Calu3 (cell line): ENCODE measurements at regions not wholly inside any gene's neighbourhood (a gene's known extent, or its start where the extent isn't known, plus 50 kb on each side); places are given as distances from the start of the nearest gene placed in this dataset.

Experiments
- BruUV-seq: library from RNA; stranded (reverse); fragments of 400-500 nt; replicated peaks from 2 replicates; lab custom pipeline; 2021; lab: Mats Ljungman, UMichigan
- CTCF ChIA-PET: fragments of 300-600 bp; sonication (Branson Sonifier 250); formaldehyde crosslinking; loops from one replicate; lab custom pipeline; 2022; ENCODE audit warnings: antibody characterized with exemption; lab: Charles Lee
- DNase-seq: peaks from one replicate; pipeline ENCODE4 v3.0.0; 2022
- H3K27ac Mint-ChIP-seq: one replicate; pipeline ENCODE4 v1.8.0; 2022; ENCODE audit warnings: mixed read lengths; ENCODE audit not compliant: unreplicated experiment
- H3K27me3 Mint-ChIP-seq: one replicate; pipeline ENCODE4 v1.8.0; 2022; ENCODE audit warnings: mixed read lengths; ENCODE audit not compliant: unreplicated experiment
- H3K36me3 Mint-ChIP-seq: one replicate; pipeline ENCODE4 v1.8.0; 2022; ENCODE audit warnings: mild to moderate bottlenecking, moderate library complexity, mixed read lengths; ENCODE audit not compliant: insufficient read depth, unreplicated experiment
- H3K4me1 Mint-ChIP-seq: one replicate; pipeline ENCODE4 v1.8.0; 2022; ENCODE audit warnings: mild to moderate bottlenecking, low read depth, mixed read lengths; ENCODE audit not compliant: unreplicated experiment
- H3K4me3 Mint-ChIP-seq: one replicate; pipeline ENCODE4 v1.8.0; 2022; ENCODE audit warnings: mild to moderate bottlenecking, low read depth, moderate library complexity, mixed read lengths; ENCODE audit not compliant: unreplicated experiment
- H3K9me3 Mint-ChIP-seq: one replicate; pipeline ENCODE4 v1.8.0; 2022; ENCODE audit warnings: low read depth, mixed read lengths; ENCODE audit not compliant: unreplicated experiment
- intact Hi-C: fragments of 100-400 bp; cut with micrococcal nuclease; formaldehyde crosslinking; loops from one replicate; pipeline ENCODE4 v1.10.0; 2022; ENCODE audit not compliant: unreplicated experiment
- TF ChIP-seq, protein P1 (sequence below): fragments of 200-600 bp; IDR thresholded peaks from one replicate; pipeline ENCODE4 v1.8.0; 2022; ENCODE audit warnings: antibody characterized with exemption; ENCODE audit not compliant: unreplicated experiment

DNA sequence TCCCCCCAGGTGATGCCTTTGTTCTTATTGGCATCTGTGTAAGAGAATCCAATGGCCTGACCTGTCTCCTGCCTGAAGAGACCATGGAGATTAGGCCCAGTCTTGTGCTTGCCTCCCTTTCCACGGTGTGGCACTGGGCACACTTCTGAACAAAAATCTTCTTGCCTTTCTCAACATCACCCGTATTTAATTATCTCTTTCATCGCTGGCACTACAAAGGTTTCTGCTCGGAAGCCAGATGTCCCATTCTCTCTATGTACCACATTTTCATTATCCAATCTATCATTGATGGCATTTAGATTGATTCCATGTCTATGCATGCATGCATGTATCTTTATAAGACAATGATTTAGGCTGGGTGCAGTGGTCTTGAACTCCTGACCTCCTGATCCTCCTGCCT is 74.3 kb downstream of the SLC25A15 start:
- no peak for DNase-seq
- TF ChIP-seq, protein P1, sequence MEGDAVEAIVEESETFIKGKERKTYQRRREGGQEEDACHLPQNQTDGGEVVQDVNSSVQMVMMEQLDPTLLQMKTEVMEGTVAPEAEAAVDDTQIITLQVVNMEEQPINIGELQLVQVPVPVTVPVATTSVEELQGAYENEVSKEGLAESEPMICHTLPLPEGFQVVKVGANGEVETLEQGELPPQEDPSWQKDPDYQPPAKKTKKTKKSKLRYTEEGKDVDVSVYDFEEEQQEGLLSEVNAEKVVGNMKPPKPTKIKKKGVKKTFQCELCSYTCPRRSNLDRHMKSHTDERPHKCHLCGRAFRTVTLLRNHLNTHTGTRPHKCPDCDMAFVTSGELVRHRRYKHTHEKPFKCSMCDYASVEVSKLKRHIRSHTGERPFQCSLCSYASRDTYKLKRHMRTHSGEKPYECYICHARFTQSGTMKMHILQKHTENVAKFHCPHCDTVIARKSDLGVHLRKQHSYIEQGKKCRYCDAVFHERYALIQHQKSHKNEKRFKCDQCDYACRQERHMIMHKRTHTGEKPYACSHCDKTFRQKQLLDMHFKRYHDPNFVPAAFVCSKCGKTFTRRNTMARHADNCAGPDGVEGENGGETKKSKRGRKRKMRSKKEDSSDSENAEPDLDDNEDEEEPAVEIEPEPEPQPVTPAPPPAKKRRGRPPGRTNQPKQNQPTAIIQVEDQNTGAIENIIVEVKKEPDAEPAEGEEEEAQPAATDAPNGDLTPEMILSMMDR, result no peak
- intact Hi-C loops, result no loop called here
- Mint-ChIP-seq H3K36me3 (no peaks in the 10 kb centered on the region), H3K4me3 (no peak overlapping the region), H3K9me3 (peaks cover 2% of the 10 kb centered on the region), H3K27me3 (no peaks in the 10 kb centered on the region), H3K27ac (no peak overlapping the region), H3K4me1 (no peaks in the 10 kb centered on the region)
- BruUV-seq, result no TSS peak
- CTCF ChIA-PET, result no interaction called here

DNA sequence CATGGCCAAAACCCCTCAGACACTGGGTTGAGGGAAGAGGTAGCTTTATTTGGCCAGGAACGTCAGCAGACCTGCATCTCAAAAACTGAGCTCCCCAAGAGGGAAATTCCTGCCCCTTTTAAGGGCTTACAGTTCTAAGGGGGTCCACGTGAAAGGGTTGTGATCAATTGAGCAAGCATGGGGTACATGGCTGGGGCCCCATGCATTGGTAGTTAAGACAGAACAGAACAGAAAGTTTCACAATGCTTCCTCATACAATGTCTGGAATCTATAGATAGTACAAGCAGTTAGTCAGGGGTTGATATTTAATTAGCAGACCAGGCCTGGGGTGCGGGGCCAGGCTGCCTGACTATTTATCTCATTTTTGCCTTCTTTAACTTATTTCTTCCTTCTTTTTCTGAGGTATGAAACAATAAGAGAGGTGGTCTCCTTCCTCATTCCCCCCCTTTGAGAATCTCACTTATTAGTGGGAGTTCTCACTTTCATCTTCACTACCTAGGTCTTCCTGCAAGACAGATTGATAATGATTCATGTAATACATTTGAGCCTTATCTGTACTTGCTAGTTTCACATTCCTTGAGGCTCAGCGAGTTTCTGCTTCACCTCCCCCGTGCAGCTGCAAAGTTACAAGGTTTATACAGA is 84.8 kb downstream of the SLC25A15 start:
- no peak overlapping the region for H3K4me3 Mint-ChIP-seq
- no peaks in the 10 kb centered on the region for H3K27me3 Mint-ChIP-seq
- H3K9me3 Mint-ChIP-seq, result peaks cover 3% of the 10 kb centered on the region
- no peak for DNase-seq
- no peak overlapping the region for H3K27ac Mint-ChIP-seq
- BruUV-seq, result no TSS peak
- CTCF ChIA-PET, result interaction anchor here (0.6 kb wide), 1 partner anchor 36 kb away, joined by 3 read pairs; no protein-coding TSS in a partner anchor
- H3K36me3 Mint-ChIP-seq, result peaks cover 17% of the 10 kb centered on the region
- no peaks in the 10 kb centered on the region for H3K4me1 Mint-ChIP-seq
- TF ChIP-seq, protein P1, result no peak
- intact Hi-C loops, result no loop called here

DNA sequence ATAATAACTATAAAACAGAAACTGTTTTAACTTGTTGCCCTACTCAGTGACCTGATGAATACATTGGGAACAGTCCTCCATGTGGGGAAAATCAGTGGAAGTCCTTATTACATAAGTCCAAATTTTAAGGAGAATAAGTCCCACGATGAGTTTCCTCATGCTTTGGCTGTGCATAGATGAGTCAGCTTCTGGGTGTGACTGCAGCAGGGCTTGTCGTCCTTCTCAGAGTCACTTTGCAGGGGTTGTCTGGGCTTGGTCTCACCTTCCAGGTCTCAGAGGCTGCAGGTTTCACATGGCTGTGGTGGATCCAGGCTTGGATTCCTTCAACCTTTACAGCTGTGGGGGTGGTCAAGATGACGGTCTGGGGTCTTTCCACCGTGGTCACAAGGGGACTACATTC is 85.6 kb downstream of the SLC25A15 start:
- no peak for DNase-seq
- H3K27me3 Mint-ChIP-seq, result no peaks in the 10 kb centered on the region
- CTCF ChIA-PET, result no interaction called here
- intact Hi-C loops, result no loop called here
- H3K9me3 Mint-ChIP-seq, result peaks cover 4% of the 10 kb centered on the region
- H3K4me1 Mint-ChIP-seq, result no peaks in the 10 kb centered on the region
- no peak overlapping the region for H3K27ac Mint-ChIP-seq
- BruUV-seq, result no TSS peak
- no peak overlapping the region for H3K4me3 Mint-ChIP-seq
- TF ChIP-seq, protein P1, result no peak
- H3K36me3 Mint-ChIP-seq, result peaks cover 17% of the 10 kb centered on the region

DNA sequence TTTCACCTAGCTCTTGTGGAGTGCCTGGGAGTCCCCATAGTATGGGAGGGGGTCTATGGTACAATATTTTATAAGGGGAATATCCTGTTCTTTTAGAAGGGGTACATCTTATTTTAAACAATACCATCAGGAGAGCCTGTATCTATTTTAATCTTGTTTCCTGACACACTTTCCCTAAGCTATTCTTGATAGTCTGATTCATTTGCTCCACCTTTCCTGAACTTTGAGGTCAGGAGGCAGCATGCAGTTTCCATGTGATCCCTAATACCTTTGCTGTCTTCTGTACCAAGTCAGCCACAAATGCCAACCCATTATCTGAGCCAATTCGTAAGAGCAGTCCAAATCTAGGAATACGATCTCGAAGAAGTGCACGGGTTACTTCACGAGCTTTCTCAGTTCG is 86.2 kb downstream of the SLC25A15 start:
- no peak overlapping the region for H3K27ac Mint-ChIP-seq
- CTCF ChIA-PET, result no interaction called here
- BruUV-seq, result no TSS peak
- H3K4me3 Mint-ChIP-seq, result no peak overlapping the region
- peaks cover 17% of the 10 kb centered on the region for H3K36me3 Mint-ChIP-seq
- no peak for DNase-seq
- H3K9me3 Mint-ChIP-seq, result peaks cover 4% of the 10 kb centered on the region
- TF ChIP-seq, protein P1, result no peak
- no peaks in the 10 kb centered on the region for H3K4me1 Mint-ChIP-seq
- intact Hi-C loops, result no loop called here
- H3K27me3 Mint-ChIP-seq, result no peaks in the 10 kb centered on the region
